ENCODE measurements at regions not wholly inside any gene's neighbourhood (a gene's known extent, or its start where the extent isn't known, plus 50 kb on each side); places are given as distances from the start of the nearest gene placed in this dataset.

- TF ChIP-seq CTCF (IDR thresholded peaks at IDR 0.05 in 4 of 5, conservative IDR thresholded peaks at IDR 0.05 in 1 of 5) (no peak), POLR2A (IDR thresholded peaks at IDR 0.05) (no peak)
Observed at GRCh38 chr6:50369996-50370395, 320.3 kb upstream of the DEFB112 start.
